Central memory CD8-positive, alpha-beta T cell (primary cell): ENCODE measurements at regions not wholly inside any gene's neighbourhood (a gene's known extent, or its start where the extent isn't known, plus 50 kb on each side); places are given as distances from the start of the nearest gene placed in this dataset.

ENCODE experiments used
- ATAC-seq: fragments of 150-1000 bp; cut with Tn5 transposase; replicated peaks from 2 replicates; pipeline ENCODE4 v1.10.0; 2022; ENCODE audit warnings: mild to moderate bottlenecking, moderate FRiP score, moderate number of reproducible peaks; ENCODE audit not compliant: poor library complexity, severe bottlenecking; ENCODE audit errors: extremely low read depth
- DNase-seq, 2 donors: peaks; one replicate each; pipeline ENCODE4 v3.0.0; 2021; ENCODE audit warnings: low spot score in 2 of 2
- H3K27ac Mint-ChIP-seq: one replicate; pipeline ENCODE4 v1.8.0; 2022; ENCODE audit warnings: low read depth, mild to moderate bottlenecking, moderate library complexity, mixed read lengths
- H3K27me3 Mint-ChIP-seq: one replicate; pipeline ENCODE4 v1.8.0; 2022; ENCODE audit warnings: mixed read lengths
- H3K36me3 Mint-ChIP-seq: one replicate; pipeline ENCODE4 v1.8.0; 2022; ENCODE audit warnings: mild to moderate bottlenecking, moderate library complexity, mixed read lengths; ENCODE audit not compliant: insufficient read depth
- H3K4me1 Mint-ChIP-seq: one replicate; pipeline ENCODE4 v1.8.0; 2022; ENCODE audit warnings: mixed read lengths
- H3K4me3 Mint-ChIP-seq: one replicate; pipeline ENCODE4 v1.8.0; 2022; ENCODE audit warnings: mild to moderate bottlenecking, moderate library complexity, mixed read lengths
- H3K9me3 Mint-ChIP-seq: one replicate; pipeline ENCODE4 v1.8.0; 2022; ENCODE audit warnings: mixed read lengths

DNA sequence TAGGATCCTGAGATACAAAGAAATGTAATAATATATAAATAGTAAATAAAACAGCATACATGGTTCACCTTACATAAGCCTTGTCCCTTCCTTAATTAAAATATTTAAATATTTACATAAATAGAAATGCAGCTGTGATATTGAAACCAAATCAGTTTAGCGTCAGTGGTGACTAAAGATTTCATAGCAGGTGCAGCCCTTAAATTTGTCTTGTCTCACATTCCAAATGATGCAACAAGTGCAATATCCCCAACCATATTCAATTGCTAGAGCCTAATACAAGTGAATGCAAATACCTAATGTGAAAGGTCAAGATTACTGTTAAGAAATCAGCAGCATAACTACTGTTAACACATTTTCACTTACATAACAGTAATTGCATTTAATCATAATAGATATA lies 539.5 kb downstream of the NYAP2 start:
- Mint-ChIP-seq H3K4me3 (no peak overlapping the region), H3K27ac (no peak overlapping the region), H3K36me3 (no peaks in the 10 kb centered on the region), H3K27me3 (no peaks in the 10 kb centered on the region), H3K9me3 (peaks cover 6% of the 10 kb centered on the region), H3K4me1 (no peaks in the 10 kb centered on the region)
- no peak for DNase-seq
- no peak for ATAC-seq

DNA sequence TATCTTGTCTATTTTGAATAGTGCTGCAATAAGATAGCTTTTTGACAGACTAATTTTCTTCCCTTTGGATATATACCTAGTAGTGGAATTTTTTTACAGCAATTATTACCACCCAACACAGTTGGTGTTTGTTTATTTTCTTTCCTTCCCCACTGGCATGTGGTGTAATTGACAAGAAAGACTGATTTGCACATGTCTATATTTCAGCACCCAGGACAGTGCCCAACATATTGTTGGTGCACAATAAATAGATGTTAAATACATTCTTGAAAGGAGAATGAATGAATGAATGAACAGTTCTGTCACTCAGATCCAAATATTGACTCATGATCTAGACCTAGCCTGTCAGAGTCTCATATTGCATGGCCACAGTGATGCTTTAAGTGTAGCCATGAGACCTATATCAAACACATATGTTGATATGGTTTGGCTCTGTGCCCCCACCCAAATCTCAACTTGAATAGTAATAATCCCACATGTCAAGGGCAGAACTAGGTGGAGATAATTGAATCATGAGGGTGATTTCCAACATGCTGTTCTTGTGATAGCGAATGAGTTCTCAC lies 538.2 kb downstream of the NYAP2 start:
- no peak overlapping the region for H3K27ac Mint-ChIP-seq
- H3K9me3 Mint-ChIP-seq: peaks cover 6% of the 10 kb centered on the region
- ATAC-seq (no peak), DNase-seq (no peak)
- no peaks in the 10 kb centered on the region for H3K4me1 Mint-ChIP-seq
- no peaks in the 10 kb centered on the region for H3K36me3 Mint-ChIP-seq
- H3K27me3 Mint-ChIP-seq: no peaks in the 10 kb centered on the region
- H3K4me3 Mint-ChIP-seq: no peak overlapping the region

DNA sequence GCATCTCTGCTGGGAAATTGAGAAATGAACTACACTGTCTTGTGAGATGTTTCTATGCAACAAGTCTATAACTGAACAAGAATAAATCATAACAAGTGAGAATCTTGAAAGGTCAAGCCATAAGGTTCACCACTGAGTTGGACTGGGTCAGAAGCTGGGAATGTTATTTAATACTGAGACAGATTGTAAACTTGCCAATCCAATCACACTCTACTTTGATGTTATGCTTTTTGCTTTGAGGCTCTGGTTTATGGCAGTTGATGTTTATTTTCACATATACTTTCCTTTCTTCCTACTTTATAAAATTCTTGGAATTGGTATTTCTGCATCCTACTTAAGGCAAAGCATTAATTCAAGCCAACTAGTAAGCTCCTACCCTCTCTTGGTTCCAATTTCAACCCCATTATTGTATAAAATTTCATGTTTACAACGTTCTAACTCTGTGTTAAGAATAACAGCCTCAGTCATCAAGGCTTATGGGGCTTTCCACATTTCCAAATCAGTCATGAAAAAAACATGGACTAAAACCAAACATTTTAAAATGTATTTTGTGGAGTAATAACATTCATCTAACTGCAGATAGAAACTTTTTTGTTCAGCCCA lies 533.4 kb downstream of the NYAP2 start:
- H3K27ac Mint-ChIP-seq: no peak overlapping the region
- H3K9me3 Mint-ChIP-seq: peaks cover 5% of the 10 kb centered on the region
- no peaks in the 10 kb centered on the region for H3K36me3 Mint-ChIP-seq
- no peaks in the 10 kb centered on the region for H3K27me3 Mint-ChIP-seq
- H3K4me1 Mint-ChIP-seq: no peaks in the 10 kb centered on the region
- DNase-seq: no peak
- H3K4me3 Mint-ChIP-seq: no peak overlapping the region
- no peak for ATAC-seq

GRCh38 chr2:225930687-225931086 lies 531.2 kb downstream of the NYAP2 start:
- DNase-seq (no peak), ATAC-seq (no peak)
- no peaks in the 10 kb centered on the region for H3K27me3 Mint-ChIP-seq
- no peak overlapping the region for H3K27ac Mint-ChIP-seq
- no peak overlapping the region for H3K4me3 Mint-ChIP-seq
- H3K4me1 Mint-ChIP-seq: no peaks in the 10 kb centered on the region
- H3K36me3 Mint-ChIP-seq: no peaks in the 10 kb centered on the region
- H3K9me3 Mint-ChIP-seq: peaks cover 5% of the 10 kb centered on the region

DNA sequence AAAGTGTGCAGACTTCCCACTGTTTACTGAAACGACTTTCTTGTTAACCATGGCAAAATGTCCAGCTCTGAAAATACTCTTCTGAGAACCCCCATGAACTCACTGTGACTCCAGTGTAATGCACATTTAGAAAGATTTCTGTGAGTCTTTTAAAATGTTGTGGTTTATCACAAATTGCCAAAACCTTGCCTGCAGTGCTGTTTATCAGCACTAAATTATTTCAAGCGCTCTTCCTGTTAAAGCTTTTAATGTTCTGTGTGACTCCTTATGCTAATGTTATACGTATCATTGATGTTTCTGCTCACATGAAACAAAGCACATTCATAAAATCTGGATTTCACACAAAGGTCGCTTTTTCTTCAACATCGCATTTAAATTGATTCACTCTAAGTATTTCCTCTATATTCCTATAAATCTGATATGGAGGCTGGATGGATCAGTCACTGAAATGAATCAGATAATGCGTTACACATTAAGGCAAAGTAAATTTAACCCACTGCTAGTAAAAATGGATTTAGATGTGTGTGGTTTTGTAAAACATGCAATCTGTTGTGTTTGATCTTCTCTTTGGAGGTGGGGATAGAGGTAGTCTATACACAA lies 521.2 kb downstream of the NYAP2 start:
- Mint-ChIP-seq H3K4me3 (no peak overlapping the region), H3K27ac (no peak overlapping the region), H3K9me3 (peaks cover 22% of the 10 kb centered on the region), H3K4me1 (no peaks in the 10 kb centered on the region), H3K27me3 (no peaks in the 10 kb centered on the region), H3K36me3 (no peaks in the 10 kb centered on the region)
- DNase-seq (no peak), ATAC-seq (no peak)

DNA sequence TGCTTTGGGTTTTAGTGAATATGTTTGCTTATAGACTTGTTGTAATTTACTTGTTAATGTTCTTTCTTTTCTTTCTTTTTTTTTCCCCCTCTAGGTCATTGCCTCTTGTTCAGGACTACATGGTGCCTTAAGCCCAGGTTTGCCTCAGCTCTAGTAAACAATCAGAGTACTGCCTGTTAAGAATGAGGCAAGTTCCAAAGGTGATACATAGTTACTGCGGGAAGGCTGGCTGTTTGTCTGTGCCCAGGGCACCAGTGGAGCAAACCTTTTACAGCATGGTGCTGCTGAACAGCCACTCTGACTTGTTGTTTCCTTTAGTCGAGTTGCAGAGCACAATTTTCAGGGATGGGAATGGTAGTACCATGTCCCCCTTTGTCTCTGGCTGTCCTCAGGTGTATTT lies 517.2 kb downstream of the NYAP2 start:
- H3K36me3 Mint-ChIP-seq: no peaks in the 10 kb centered on the region
- DNase-seq (no peak), ATAC-seq (no peak)
- no peak overlapping the region for H3K27ac Mint-ChIP-seq
- H3K4me3 Mint-ChIP-seq: no peak overlapping the region
- no peaks in the 10 kb centered on the region for H3K4me1 Mint-ChIP-seq
- peaks cover 22% of the 10 kb centered on the region for H3K9me3 Mint-ChIP-seq
- no peaks in the 10 kb centered on the region for H3K27me3 Mint-ChIP-seq

- no peaks in the 10 kb centered on the region for H3K27me3 Mint-ChIP-seq
- no peaks in the 10 kb centered on the region for H3K36me3 Mint-ChIP-seq
- H3K4me1 Mint-ChIP-seq: no peaks in the 10 kb centered on the region
- H3K4me3 Mint-ChIP-seq: no peak overlapping the region
- no peak for ATAC-seq
- DNase-seq: no peak
- H3K27ac Mint-ChIP-seq: no peak overlapping the region
- no peaks in the 10 kb centered on the region for H3K9me3 Mint-ChIP-seq
Observed at GRCh38 chr2:225911019-225911418, 511.5 kb downstream of the NYAP2 start.

GRCh38 chr2:225895126-225895525 lies 495.6 kb downstream of the NYAP2 start:
- Mint-ChIP-seq H3K4me3 (no peak overlapping the region), H3K4me1 (no peaks in the 10 kb centered on the region), H3K27ac (no peak overlapping the region), H3K27me3 (no peaks in the 10 kb centered on the region), H3K9me3 (no peaks in the 10 kb centered on the region), H3K36me3 (no peaks in the 10 kb centered on the region)
- DNase-seq (no peak), ATAC-seq (no peak)

DNA sequence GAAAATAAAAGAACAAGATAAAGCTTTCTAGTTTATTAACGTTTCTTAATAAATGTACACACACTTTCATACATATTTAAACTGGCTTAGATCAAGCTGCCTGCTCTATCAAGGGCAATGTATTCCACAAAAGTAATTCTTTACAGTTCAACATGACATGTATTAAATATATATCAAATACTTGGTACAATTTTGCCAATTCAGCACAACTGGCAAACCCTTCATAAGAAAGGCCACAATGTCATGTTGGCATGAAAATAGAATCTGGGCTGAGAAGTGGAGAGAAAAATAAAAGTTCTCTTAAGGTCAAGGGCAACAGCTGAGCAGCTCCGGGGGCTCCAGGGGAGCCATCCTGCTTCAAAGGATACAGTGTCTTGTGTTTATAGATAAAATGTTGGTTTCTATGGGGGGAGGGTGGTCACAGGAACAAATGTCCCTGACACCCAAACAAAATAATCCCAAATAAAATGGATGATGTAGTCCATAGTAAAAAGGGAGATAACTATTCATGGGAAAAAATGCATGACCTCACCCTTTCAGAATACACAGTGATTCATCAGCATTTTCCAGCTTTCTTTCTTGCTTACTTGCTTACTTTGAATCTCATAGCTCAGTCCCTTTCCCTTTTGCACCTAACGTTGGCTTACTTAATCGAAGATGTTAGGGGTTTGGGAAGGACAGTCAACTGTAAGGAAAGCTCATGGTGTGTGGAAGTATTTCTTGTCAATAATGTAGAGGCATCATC lies 494.9 kb downstream of the NYAP2 start:
- Mint-ChIP-seq H3K27me3 (no peaks in the 10 kb centered on the region), H3K4me1 (no peaks in the 10 kb centered on the region), H3K36me3 (no peaks in the 10 kb centered on the region), H3K27ac (no peak overlapping the region), H3K9me3 (no peaks in the 10 kb centered on the region), H3K4me3 (no peak overlapping the region)
- ATAC-seq (no peak), DNase-seq (no peak)

DNA sequence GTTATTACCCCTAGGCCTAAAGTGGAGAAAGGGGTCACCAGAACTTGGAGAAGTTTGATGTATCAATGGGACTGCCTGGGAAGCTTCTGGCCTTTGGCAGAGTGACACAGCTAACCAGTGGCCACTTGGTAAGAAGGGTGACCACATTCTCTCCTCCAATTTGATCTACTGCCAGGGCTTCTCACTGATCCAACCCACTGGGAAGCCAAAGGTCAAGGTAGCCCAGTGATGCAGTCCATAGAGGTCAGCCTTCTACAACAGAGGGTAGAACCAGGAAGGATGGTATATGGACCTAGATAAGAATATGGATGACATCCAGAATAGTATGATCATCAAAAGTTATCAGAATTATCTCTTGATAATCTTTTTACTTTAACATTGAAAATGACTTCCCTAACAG lies 493.6 kb downstream of the NYAP2 start:
- Mint-ChIP-seq H3K27me3 (no peaks in the 10 kb centered on the region), H3K9me3 (no peaks in the 10 kb centered on the region), H3K27ac (no peak overlapping the region), H3K36me3 (no peaks in the 10 kb centered on the region), H3K4me3 (no peak overlapping the region), H3K4me1 (no peaks in the 10 kb centered on the region)
- ATAC-seq (no peak), DNase-seq (no peak)

DNA sequence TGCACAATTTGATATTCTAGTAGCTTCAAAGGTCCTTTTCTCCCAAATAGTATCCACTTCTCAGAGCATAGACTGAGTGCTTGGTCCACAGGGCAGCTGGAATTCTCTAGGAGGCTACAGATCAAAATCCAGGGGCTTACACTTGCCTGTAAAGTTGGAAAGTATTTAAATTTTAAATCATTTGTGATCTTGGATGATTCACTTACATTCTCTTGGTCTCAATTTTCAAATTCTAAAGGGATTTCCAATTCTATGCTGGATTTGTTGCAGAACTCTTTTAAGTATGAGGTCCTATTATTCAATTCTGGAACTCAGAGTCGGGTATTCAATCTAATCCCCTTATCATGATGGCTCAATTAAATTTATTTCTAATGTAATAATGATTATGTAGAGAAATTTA lies 492.3 kb downstream of the NYAP2 start:
- Mint-ChIP-seq H3K4me1 (no peaks in the 10 kb centered on the region), H3K9me3 (no peaks in the 10 kb centered on the region), H3K27ac (no peak overlapping the region), H3K36me3 (no peaks in the 10 kb centered on the region), H3K27me3 (no peaks in the 10 kb centered on the region), H3K4me3 (no peak overlapping the region)
- no peak for ATAC-seq
- DNase-seq: no peak

GRCh38 chr2:225891013-225891412 lies 491.5 kb downstream of the NYAP2 start:
- Mint-ChIP-seq H3K9me3 (no peaks in the 10 kb centered on the region), H3K36me3 (no peaks in the 10 kb centered on the region), H3K4me3 (no peak overlapping the region), H3K27me3 (no peaks in the 10 kb centered on the region), H3K27ac (no peak overlapping the region), H3K4me1 (no peaks in the 10 kb centered on the region)
- ATAC-seq: no peak
- DNase-seq: no peak

GRCh38 chr2:225889452-225889851 lies 489.9 kb downstream of the NYAP2 start:
- no peak for ATAC-seq
- H3K9me3 Mint-ChIP-seq: no peaks in the 10 kb centered on the region
- H3K36me3 Mint-ChIP-seq: no peaks in the 10 kb centered on the region
- H3K27me3 Mint-ChIP-seq: no peaks in the 10 kb centered on the region
- no peaks in the 10 kb centered on the region for H3K4me1 Mint-ChIP-seq
- H3K4me3 Mint-ChIP-seq: no peak overlapping the region
- H3K27ac Mint-ChIP-seq: no peak overlapping the region
- DNase-seq: no peak
